Tibial nerve (tissue), 4 donors: ENCODE measurements at regions not wholly inside any gene's neighbourhood (a gene's known extent, or its start where the extent isn't known, plus 50 kb on each side); places are given as distances from the start of the nearest gene placed in this dataset.

ENCODE experiments used
- DNase-seq, 2 donors: peaks; one replicate each; pipeline ENCODE4 v3.0.0-alpha.2; 2019; ENCODE audit warnings: low spot score in 2 of 2
- H3K27ac ChIP-seq, 4 donors: fragments of 200-600 bp; sonication (generic) in 3 of 4; one replicate each; pipeline ENCODE4 v1.5.1; 2017 to 2019; ENCODE audit warnings: mild to moderate bottlenecking in 1 of 4
- H3K27me3 ChIP-seq, 2 donors: fragments of 200-600 bp; sonication (generic) in 1 of 2; one replicate each; pipeline versions ENCODE4 v1.5.1 to v1.6.0; 2017 to 2019
- H3K36me3 ChIP-seq, 3 donors: fragments of 200-600 bp; sonication (generic); one replicate each; pipeline ENCODE4 v1.5.1; 2018 to 2019
- H3K4me1 ChIP-seq, 4 donors: fragments of 200-600 bp; sonication (generic) in 3 of 4; one replicate each; pipeline ENCODE4 v1.5.1; 2017 to 2019
- H3K4me3 ChIP-seq, 4 donors: fragments of 200-600 bp; sonication (generic) in 3 of 4; one replicate each; pipeline ENCODE4 v1.5.1; 2017 to 2019; ENCODE audit warnings: mild to moderate bottlenecking in 1 of 4, moderate library complexity in 1 of 4
- H3K9me3 ChIP-seq, 4 donors: fragments of 200-600 bp; sonication (generic) in 3 of 4; one replicate each; pipeline ENCODE4 v1.5.1; 2017 to 2019
- EP300 ChIP-seq, 2 donors: sonication (generic); formaldehyde crosslinking; IDR thresholded peaks; one replicate each; pipeline ENCODE4 v1.6.1; 2017; ENCODE audit warnings: antibody characterized with exemption in 2 of 2, mild to moderate bottlenecking in 1 of 2
- POLR2A ChIP-seq, 2 donors: fragments of 450-650 bp; IDR thresholded peaks; one replicate each; pipeline ENCODE4 v1.6.1; 2017; ENCODE audit warnings: antibody characterized with exemption in 2 of 2, mild to moderate bottlenecking in 2 of 2, moderate library complexity in 2 of 2
- WGBS, 2 donors: methylation state at CpG; one replicate each; pipeline ENCODE4 v1.1.5; 2018; 5-methylcytosine and 5-hydroxymethylcytosine counted together
- TF ChIP-seq, protein P1 (sequence below), 5 experiments: fragments of 200-600 bp in 3 of 5; fragments of 450-650 bp in 2 of 5; sonication (generic) in 3 of 5; IDR thresholded peaks; one replicate each; pipeline ENCODE4 v1.5.1; 2016 to 2019; ENCODE audit warnings: antibody characterized with exemption in 5 of 5, mild to moderate bottlenecking in 3 of 5, moderate library complexity in 2 of 5

DNA sequence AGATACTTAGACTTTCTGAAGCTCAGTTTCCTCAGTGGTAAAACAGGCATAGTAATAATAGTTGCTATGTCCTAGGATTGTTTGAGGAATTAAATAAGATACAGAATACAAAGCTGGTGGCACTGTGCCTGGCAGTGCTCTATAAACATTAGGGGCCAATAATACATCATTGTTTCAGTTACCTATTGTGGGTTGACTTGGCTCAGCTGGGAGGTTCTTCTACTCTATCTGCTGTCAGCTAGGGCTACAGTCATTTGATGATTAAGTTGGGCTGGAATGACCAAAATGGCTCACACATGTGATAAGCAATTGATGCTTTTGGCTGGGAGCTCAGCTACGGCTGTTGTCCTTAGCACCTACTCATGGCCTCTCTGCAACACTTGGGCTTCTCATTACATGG is 121.2 kb upstream of the USP9X start:
- 86 to 100% methylated on average over 1 of the region's 1 CpG for WGBS, 2 donors
- no peaks in the 10 kb centered on the region for H3K36me3 ChIP-seq
- no peaks in the 10 kb centered on the region for H3K27me3 ChIP-seq
- TF ChIP-seq POLR2A (IDR thresholded peaks at IDR 0.05) (no peak), EP300 (IDR thresholded peaks at IDR 0.05) (no peak)
- TF ChIP-seq, protein P1, sequence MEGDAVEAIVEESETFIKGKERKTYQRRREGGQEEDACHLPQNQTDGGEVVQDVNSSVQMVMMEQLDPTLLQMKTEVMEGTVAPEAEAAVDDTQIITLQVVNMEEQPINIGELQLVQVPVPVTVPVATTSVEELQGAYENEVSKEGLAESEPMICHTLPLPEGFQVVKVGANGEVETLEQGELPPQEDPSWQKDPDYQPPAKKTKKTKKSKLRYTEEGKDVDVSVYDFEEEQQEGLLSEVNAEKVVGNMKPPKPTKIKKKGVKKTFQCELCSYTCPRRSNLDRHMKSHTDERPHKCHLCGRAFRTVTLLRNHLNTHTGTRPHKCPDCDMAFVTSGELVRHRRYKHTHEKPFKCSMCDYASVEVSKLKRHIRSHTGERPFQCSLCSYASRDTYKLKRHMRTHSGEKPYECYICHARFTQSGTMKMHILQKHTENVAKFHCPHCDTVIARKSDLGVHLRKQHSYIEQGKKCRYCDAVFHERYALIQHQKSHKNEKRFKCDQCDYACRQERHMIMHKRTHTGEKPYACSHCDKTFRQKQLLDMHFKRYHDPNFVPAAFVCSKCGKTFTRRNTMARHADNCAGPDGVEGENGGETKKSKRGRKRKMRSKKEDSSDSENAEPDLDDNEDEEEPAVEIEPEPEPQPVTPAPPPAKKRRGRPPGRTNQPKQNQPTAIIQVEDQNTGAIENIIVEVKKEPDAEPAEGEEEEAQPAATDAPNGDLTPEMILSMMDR (IDR thresholded peaks at IDR 0.05): no peak
- no peaks in the 10 kb centered on the region for H3K4me1 ChIP-seq
- H3K9me3 ChIP-seq: no peaks in the 10 kb centered on the region
- H3K27ac ChIP-seq: peak overlapping the region in 1 of 4 donors; percentile 12
- H3K4me3 ChIP-seq: no peak overlapping the region
- no peak for DNase-seq

DNA sequence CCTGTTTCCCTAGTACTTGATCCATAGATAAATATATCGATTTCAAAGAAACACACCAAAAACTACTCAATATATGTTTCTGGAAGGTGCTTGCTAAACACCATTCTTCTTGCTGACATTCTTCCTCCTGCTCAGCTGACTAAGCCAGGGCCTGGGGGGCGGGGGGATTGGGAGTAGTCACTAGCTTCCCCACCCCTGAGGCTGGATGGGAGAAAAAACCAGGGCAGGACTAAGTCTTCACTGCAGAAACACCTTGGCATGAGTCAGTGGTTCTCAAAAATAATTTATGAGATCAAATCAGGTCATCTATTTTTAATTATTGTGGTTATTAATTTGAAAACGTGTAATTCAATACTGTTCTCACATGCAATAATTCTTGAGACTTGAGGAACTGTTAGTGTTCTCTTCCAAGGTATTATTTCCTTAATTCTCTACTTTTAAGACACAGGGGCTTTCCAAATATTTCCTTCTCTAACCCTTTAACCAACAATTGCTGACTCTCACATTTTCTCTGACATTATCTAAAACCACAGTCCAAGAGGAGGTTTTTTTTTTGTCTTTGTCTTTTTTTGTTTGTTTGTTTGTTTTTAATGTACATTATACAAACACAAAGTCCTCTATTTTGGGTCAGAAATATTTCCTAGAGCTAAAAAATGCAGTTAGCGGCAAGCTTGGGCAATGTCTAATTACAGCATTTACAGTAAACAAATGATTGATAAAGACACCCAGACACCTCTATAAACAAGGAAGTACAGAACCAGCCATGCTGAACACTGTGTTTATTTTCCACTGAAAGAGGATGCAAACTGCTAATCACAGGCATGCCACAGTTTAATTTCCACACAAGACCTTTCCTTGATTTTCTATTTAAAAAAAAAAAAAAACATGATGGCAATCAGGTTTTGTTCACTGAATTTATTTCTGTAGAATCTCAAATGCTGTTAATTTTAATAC is 120.3 kb upstream of the USP9X start:
- Histone ChIP-seq H3K9me3 (no peaks in the 10 kb centered on the region), H3K36me3 (no peaks in the 10 kb centered on the region), H3K4me1 (no peaks in the 10 kb centered on the region), H3K27me3 (no peaks in the 10 kb centered on the region), H3K4me3 (no peak overlapping the region), H3K27ac (no peak overlapping the region)
- no peak for TF ChIP-seq POLR2A (IDR thresholded peaks at IDR 0.05)
- TF ChIP-seq, protein P1 (IDR thresholded peaks at IDR 0.05): no peak
- TF ChIP-seq EP300 (IDR thresholded peaks at IDR 0.05): no peak
- 62 to 64% methylated on average over 4 of the region's 4 CpGs for WGBS, 2 donors
- DNase-seq: no peak

DNA sequence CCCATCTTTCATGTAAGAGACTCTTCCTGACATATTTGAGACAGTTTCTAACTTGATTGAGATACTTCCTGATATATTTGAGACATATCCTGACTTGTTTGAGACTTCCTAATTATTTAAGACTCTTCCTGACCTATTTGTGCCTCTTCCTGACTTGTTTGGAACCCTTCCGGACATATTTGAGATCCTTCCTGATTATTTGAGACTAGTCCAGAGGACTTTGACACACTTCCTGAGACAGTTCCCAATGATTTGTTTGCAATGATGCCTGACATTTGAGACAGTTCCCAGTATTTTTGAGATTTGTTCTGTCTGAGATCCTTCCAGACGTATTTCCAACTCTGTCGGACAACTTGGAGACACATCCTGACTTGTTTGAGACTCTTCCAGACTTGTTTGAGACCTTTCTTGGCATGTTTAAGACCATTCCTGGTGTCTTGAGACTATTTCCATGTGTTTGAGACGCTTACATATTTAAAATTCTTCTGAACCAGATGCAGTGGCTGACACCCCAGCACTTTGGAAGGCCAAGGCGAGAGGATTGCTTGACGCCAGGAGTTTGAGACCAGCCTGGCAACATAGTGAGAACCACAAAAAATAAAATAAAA is 118.9 kb upstream of the USP9X start:
- Histone ChIP-seq H3K27ac (peak overlapping the region in 1 of 4 donors; percentile 36), H3K9me3 (no peaks in the 10 kb centered on the region), H3K4me1 (no peaks in the 10 kb centered on the region), H3K27me3 (no peaks in the 10 kb centered on the region), H3K36me3 (no peaks in the 10 kb centered on the region), H3K4me3 (no peak overlapping the region)
- no peak for TF ChIP-seq EP300 (IDR thresholded peaks at IDR 0.05)
- TF ChIP-seq, protein P1 (IDR thresholded peaks at IDR 0.05): no peak
- TF ChIP-seq POLR2A (IDR thresholded peaks at IDR 0.05): no peak
- WGBS, 2 donors: 83 to 88% methylated on average over 6 of the region's 6 CpGs
- DNase-seq: no peak

DNA sequence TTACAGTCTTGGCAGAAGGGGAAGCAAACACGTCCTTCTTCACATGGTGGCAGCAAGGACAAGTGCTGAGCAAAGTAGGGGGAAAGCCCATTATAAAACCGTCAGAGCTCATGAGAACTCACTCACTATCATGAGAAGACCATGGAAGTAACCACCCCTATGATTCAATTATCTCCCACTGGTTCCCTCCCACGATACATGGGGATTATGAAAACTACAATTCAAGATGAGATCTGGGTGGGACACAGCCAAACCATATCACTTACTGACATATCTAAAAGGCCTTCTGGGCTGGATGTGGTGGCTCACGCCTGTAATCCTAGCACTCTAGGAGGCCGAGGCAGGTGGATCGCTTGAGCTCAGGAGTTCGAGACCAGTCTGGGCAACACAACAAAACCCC is 117.1 kb upstream of the USP9X start:
- Histone ChIP-seq H3K9me3 (no peaks in the 10 kb centered on the region), H3K27me3 (no peaks in the 10 kb centered on the region), H3K27ac (no peak overlapping the region), H3K4me3 (no peak overlapping the region), H3K36me3 (no peaks in the 10 kb centered on the region), H3K4me1 (no peaks in the 10 kb centered on the region)
- no peak for DNase-seq
- TF ChIP-seq EP300 (IDR thresholded peaks at IDR 0.05) (no peak), POLR2A (IDR thresholded peaks at IDR 0.05) (no peak)
- TF ChIP-seq, protein P1 (IDR thresholded peaks at IDR 0.05): no peak
- WGBS, 2 donors: 89 to 93% methylated on average over 7 of the region's 7 CpGs

DNA sequence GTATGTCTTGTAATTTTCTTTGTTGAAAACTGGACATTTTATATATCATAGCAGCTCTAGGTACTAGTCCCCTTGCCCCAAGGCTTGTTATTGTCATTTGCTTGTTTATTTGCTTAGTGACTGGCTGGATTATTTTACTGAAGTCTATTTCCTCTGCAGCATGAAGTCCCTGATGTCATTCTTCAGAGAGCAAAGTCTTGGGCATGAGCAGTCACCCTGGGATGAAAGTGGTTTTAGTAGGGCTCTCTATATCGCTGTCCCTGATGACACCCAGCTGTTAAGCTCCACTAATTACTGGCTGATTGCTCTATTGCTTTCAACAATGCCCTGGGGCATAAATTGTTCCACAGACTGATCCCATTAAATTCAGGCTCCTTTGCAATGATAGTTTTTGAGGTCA is 113.5 kb upstream of the USP9X start:
- Histone ChIP-seq H3K9me3 (no peaks in the 10 kb centered on the region), H3K27ac (no peak overlapping the region), H3K4me3 (no peak overlapping the region), H3K27me3 (no peaks in the 10 kb centered on the region), H3K36me3 (no peaks in the 10 kb centered on the region), H3K4me1 (no peaks in the 10 kb centered on the region)
- no peak for DNase-seq
- TF ChIP-seq POLR2A (IDR thresholded peaks at IDR 0.05) (no peak), EP300 (IDR thresholded peaks at IDR 0.05) (no peak)
- TF ChIP-seq, protein P1 (IDR thresholded peaks at IDR 0.05): no peak
- WGBS, 2 donors: 25 to 55% methylated on average over 1 of the region's 1 CpG
